SU-DHL-6 (cell line): ENCODE measurements at regions not wholly inside any gene's neighbourhood (a gene's known extent, or its start where the extent isn't known, plus 50 kb on each side); places are given as distances from the start of the nearest gene placed in this dataset.

ENCODE experiments used
- EZH2phosphoT487 ChIP-seq: fragments of 200-600 bp; sonication (generic), shearing (Covaris generic); conservative IDR thresholded peaks from 2 replicates; pipeline ENCODE4 v1.6.1; 2018; ENCODE audit warnings: mild to moderate bottlenecking, antibody characterized with exemption, low read length, moderate library complexity, mixed read lengths
- TF ChIP-seq, protein P1 (sequence below): fragments of 200-600 bp; sonication (generic); IDR thresholded peaks from one replicate; pipeline ENCODE4 v1.5.1; 2017; ENCODE audit warnings: antibody characterized with exemption, mild to moderate bottlenecking, low read length, moderate library complexity; ENCODE audit not compliant: insufficient read depth, poor library complexity, severe bottlenecking

DNA sequence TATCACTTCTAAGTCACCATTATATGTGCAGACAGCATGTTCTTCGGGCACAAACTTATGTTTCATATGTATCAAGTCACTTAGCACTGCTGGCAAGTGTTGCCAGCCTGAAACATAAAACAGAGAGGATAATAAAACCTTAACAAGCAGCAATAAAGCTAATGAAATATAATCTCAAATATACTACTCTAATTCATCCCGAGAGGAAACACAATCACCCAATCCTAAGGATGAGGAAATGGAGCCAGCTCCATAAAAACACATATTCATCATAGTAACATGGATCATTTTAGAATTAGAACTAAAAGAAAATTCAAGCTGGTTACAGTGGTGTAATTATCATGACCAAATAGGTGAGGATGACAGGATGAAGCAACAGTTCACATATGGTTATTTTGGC lies 1072.7 kb downstream of the EPHA3 start:
- TF ChIP-seq, protein P1, sequence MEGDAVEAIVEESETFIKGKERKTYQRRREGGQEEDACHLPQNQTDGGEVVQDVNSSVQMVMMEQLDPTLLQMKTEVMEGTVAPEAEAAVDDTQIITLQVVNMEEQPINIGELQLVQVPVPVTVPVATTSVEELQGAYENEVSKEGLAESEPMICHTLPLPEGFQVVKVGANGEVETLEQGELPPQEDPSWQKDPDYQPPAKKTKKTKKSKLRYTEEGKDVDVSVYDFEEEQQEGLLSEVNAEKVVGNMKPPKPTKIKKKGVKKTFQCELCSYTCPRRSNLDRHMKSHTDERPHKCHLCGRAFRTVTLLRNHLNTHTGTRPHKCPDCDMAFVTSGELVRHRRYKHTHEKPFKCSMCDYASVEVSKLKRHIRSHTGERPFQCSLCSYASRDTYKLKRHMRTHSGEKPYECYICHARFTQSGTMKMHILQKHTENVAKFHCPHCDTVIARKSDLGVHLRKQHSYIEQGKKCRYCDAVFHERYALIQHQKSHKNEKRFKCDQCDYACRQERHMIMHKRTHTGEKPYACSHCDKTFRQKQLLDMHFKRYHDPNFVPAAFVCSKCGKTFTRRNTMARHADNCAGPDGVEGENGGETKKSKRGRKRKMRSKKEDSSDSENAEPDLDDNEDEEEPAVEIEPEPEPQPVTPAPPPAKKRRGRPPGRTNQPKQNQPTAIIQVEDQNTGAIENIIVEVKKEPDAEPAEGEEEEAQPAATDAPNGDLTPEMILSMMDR = no peak
- TF ChIP-seq EZH2phosphoT487 = no peak
